Keratinocyte (primary cell): ENCODE measurements at regions not wholly inside any gene's neighbourhood (a gene's known extent, or its start where the extent isn't known, plus 50 kb on each side); places are given as distances from the start of the nearest gene placed in this dataset.
A peak's percentile ranks its signal among the peaks of the same experiment; 100 is the strongest.
"Not testable (repeated sequence)": the region's sequence is repeated elsewhere in the genome, so short reads cannot be mapped to it uniquely, and the experiment has no call there.

Source experiments
- DNase-seq: peaks from one replicate; pipeline ENCODE4 v3.0.0-alpha.2; 2011; ENCODE audit warnings: low read depth, missing footprints, low spot score
- FAIRE-seq: peaks from 2 replicates; lab custom pipeline; 2011; peaks lifted over from hg19 to GRCh38; lab: Jason Lieb, UNC
- H2AFZ ChIP-seq: 2 replicates; pipeline ENCODE4 v1.6.0; 2012; ENCODE audit warnings: low read length, control low read depth, inconsistent platforms; ENCODE audit not compliant: control insufficient read depth
- H3K27ac ChIP-seq: 2 replicates; pipeline ENCODE4 v1.5.1; 2011; ENCODE audit warnings: low read length; ENCODE audit not compliant: control insufficient read depth, insufficient read depth
- H3K27me3 ChIP-seq: 3 replicates; pipeline ENCODE4 v1.6.0; 2011; ENCODE audit warnings: low read length; ENCODE audit not compliant: control insufficient read depth, insufficient read depth; ENCODE audit errors: extremely low read depth
- H3K36me3 ChIP-seq, 2 experiments: 2 replicates in 1 of 2; 3 replicates in 1 of 2; pipeline ENCODE4 v1.5.1; 2011; ENCODE audit warnings: low read length in 2 of 2, mild to moderate bottlenecking in 1 of 2; ENCODE audit not compliant: control insufficient read depth in 2 of 2, insufficient read depth in 2 of 2; ENCODE audit errors: extremely low read depth in 1 of 2
- H3K4me1 ChIP-seq: 3 replicates; pipeline ENCODE4 v1.5.1; 2011; ENCODE audit warnings: low read length; ENCODE audit not compliant: control insufficient read depth, insufficient read depth; ENCODE audit errors: extremely low read depth
- H3K4me2 ChIP-seq: 3 replicates; pipeline ENCODE4 v1.6.0; 2011; ENCODE audit warnings: low read depth, low read length; ENCODE audit not compliant: control insufficient read depth, insufficient read depth; ENCODE audit errors: extremely low read depth
- H3K4me3 ChIP-seq, 3 experiments: fragments of 200-600 bp in 1 of 3; sonication (generic) in 1 of 3; 2 replicates in 2 of 3; 3 replicates in 1 of 3; pipeline ENCODE4 v1.5.1; 2011 to 2016; ENCODE audit warnings: low read length in 3 of 3, mild to moderate bottlenecking in 3 of 3, control low read depth in 2 of 3, inconsistent platforms in 1 of 3, low read depth in 1 of 3, mixed read lengths in 1 of 3, mixed run types in 1 of 3, moderate library complexity in 1 of 3; ENCODE audit not compliant: control insufficient read depth in 2 of 3, insufficient read depth in 2 of 3; ENCODE audit errors: extremely low read depth in 1 of 3
- H3K79me2 ChIP-seq: 2 replicates; pipeline ENCODE4 v1.6.0; 2012; ENCODE audit warnings: low read length; ENCODE audit not compliant: control insufficient read depth, insufficient read depth
- H3K9ac ChIP-seq: 3 replicates; pipeline ENCODE4 v1.6.0; 2011; ENCODE audit warnings: low read length; ENCODE audit not compliant: control insufficient read depth, insufficient read depth; ENCODE audit errors: extremely low read depth
- H3K9me1 ChIP-seq: 3 replicates; pipeline ENCODE4 v1.6.0; 2011; ENCODE audit warnings: low read length; ENCODE audit not compliant: control insufficient read depth, insufficient read depth; ENCODE audit errors: extremely low read depth
- H3K9me3 ChIP-seq: 2 replicates; pipeline ENCODE4 v1.5.1; 2012; ENCODE audit warnings: low read depth, low read length; ENCODE audit not compliant: control insufficient read depth
- H4K20me1 ChIP-seq: 3 replicates; pipeline ENCODE4 v1.6.0; 2011; ENCODE audit warnings: low read length; ENCODE audit not compliant: control insufficient read depth, insufficient read depth; ENCODE audit errors: extremely low read depth
- CTCF ChIP-seq, 3 experiments: IDR thresholded peaks in 1 of 3; conservative IDR thresholded peaks in 1 of 3; optimal IDR thresholded peaks in 1 of 3; 2 replicates in 2 of 3; 3 replicates in 1 of 3; pipeline versions ENCODE3 to v1.5.1; 2011; ENCODE audit warnings: low read length in 3 of 3, mild to moderate bottlenecking in 3 of 3, moderate library complexity in 2 of 3, control low read depth in 1 of 3, inconsistent platforms in 1 of 3; ENCODE audit not compliant: insufficient read depth in 2 of 3; ENCODE audit errors: extremely low read depth in 1 of 3
- EZH2 ChIP-seq: IDR thresholded peaks from one replicate; pipeline ENCODE4 v1.6.1; 2012; ENCODE audit warnings: inconsistent platforms, mild to moderate bottlenecking, low read length, moderate library complexity
- dilution Hi-C: fragments of 300-500 bp; cut with MboI; formaldehyde crosslinking; loops from one replicate; pipeline ENCODE4 v1.7.0; 2020; ENCODE audit warnings: low sequenced_read_pairs; ENCODE audit not compliant: extremely low pct_ligation_motif_present

GRCh38 chr7:101754424-101755159 is 62.8 kb upstream of the CUX1 start:
- H3K9me3 ChIP-seq, result no peaks in the 10 kb centered on the region
- TF ChIP-seq EZH2 (no peak), CTCF (optimal IDR thresholded peaks at IDR 0.05 in 1 of 3, IDR thresholded peaks at IDR 0.05 in 1 of 3, conservative IDR thresholded peaks at IDR 0.05 in 1 of 3; ENCODE audit: extremely low read depth in 1 of 3, insufficient read depth in 2 of 3, low read length in 3 of 3) (no peak)
- H3K9me1 ChIP-seq, result no peaks in the 10 kb centered on the region
- peak overlapping the region; percentile 93 for H2AFZ ChIP-seq
- no peak for DNase-seq
- FAIRE-seq, result peak; percentile 61
- H3K27me3 ChIP-seq, result peaks cover 3% of the 10 kb centered on the region
- H3K27ac ChIP-seq, result no peak overlapping the region
- no peaks in the 10 kb centered on the region for H3K79me2 ChIP-seq
- H3K4me2 ChIP-seq, result peak overlapping the region; percentile 95
- dilution Hi-C loops, result no loop called here
- H3K4me1 ChIP-seq, result peaks cover 5% of the 10 kb centered on the region
- no peaks in the 10 kb centered on the region for H4K20me1 ChIP-seq
- no peaks in the 10 kb centered on the region for H3K36me3 ChIP-seq
- H3K9ac ChIP-seq, result peak overlapping the region; percentile 20
- peak overlapping the region; percentile 13 to 79 (median 70) for H3K4me3 ChIP-seq

GRCh38 chr7:101757879-101758278 is 59.5 kb upstream of the CUX1 start:
- Histone ChIP-seq H3K4me3 (no peak overlapping the region), H3K4me2 (no peak overlapping the region), H3K36me3 (no peaks in the 10 kb centered on the region), H4K20me1 (no peaks in the 10 kb centered on the region), H3K9me3 (no peaks in the 10 kb centered on the region), H3K9ac (no peak overlapping the region), H3K27me3 (peaks cover 3% of the 10 kb centered on the region), H3K79me2 (no peaks in the 10 kb centered on the region), H2AFZ (no peak overlapping the region), H3K9me1 (no peaks in the 10 kb centered on the region), H3K4me1 (peaks cover 5% of the 10 kb centered on the region), H3K27ac (no peak overlapping the region)
- FAIRE-seq, result no peak
- dilution Hi-C loops, result no loop called here
- no peak for TF ChIP-seq CTCF (optimal IDR thresholded peaks at IDR 0.05 in 1 of 3, IDR thresholded peaks at IDR 0.05 in 1 of 3, conservative IDR thresholded peaks at IDR 0.05 in 1 of 3; ENCODE audit: extremely low read depth in 1 of 3, insufficient read depth in 2 of 3, low read length in 3 of 3)
- no peak for TF ChIP-seq EZH2
- no peak for DNase-seq

DNA sequence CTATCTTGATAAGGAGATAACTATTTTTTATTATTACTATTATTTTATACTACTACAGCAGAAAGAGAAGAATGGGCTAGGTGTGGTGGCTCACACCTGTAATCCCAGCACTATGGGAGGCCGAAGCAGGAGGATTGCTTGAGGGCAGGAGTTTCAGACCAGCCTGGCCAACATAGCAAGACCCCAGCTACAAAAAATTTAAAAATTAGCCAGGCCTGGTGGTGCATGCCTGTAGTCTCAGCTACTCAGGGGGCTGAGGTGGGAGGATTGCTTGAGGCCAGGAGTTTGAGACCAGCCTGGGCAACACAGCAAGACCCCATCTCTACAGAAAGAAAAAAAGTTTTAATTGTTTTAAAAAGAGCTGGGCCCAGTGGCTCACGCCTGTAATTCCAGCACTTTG is 58.9 kb upstream of the CUX1 start:
- H3K9me3 ChIP-seq, H3K27ac ChIP-seq, H3K27me3 ChIP-seq, dilution Hi-C loops, H4K20me1 ChIP-seq, H2AFZ ChIP-seq, H3K79me2 ChIP-seq, H3K4me3 ChIP-seq, DNase-seq, H3K36me3 ChIP-seq, FAIRE-seq, H3K9me1 ChIP-seq, H3K9ac ChIP-seq, H3K4me1 ChIP-seq, H3K4me2 ChIP-seq: not testable (repeated sequence)
